Prostate gland (tissue), 2 donors: ENCODE measurements at regions not wholly inside any gene's neighbourhood (a gene's known extent, or its start where the extent isn't known, plus 50 kb on each side); places are given as distances from the start of the nearest gene placed in this dataset.

ENCODE experiments used
- CTCF ChIP-seq, 4 experiments: fragments of 200-600 bp in 2 of 4; fragments of 450-650 bp in 2 of 4; sonication (generic) in 2 of 4; IDR thresholded peaks; 1 replicate in 3 of 4; 2 replicates in 1 of 4; pipeline ENCODE4 v1.5.1; 2016 to 2019; ENCODE audit warnings: antibody characterized with exemption in 4 of 4, mild to moderate bottlenecking in 2 of 4, moderate library complexity in 2 of 4
- POLR2A ChIP-seq: fragments of 450-650 bp; IDR thresholded peaks from one replicate; pipeline ENCODE4 v1.6.1; 2016; ENCODE audit warnings: antibody characterized with exemption, mild to moderate bottlenecking

GRCh38 chr1:39113109-39113743, 87.1 kb downstream of the NDUFS5 start:
- TF ChIP-seq POLR2A (no peak), CTCF (IDR thresholded peaks at IDR 0.05) (no peak)
